Activated T-cell treated with anti-CD3 and anti-CD28 coated beads, Interleukin-2, amount 50 U/mL, for 72 hours (primary cell): ENCODE measurements at regions not wholly inside any gene's neighbourhood (a gene's known extent, or its start where the extent isn't known, plus 50 kb on each side); places are given as distances from the start of the nearest gene placed in this dataset.

Experiments
- ATAC-seq, 2 donors: fragments of 150-1000 bp; cut with Tn5 transposase; replicated peaks in 1 of 2; 2 replicates each; pipeline ENCODE4 v1.10.0; 2021; ENCODE audit warnings: moderate library complexity in 2 of 2, mild to moderate bottlenecking in 1 of 2
- DNase-seq, 2 donors: peaks; one replicate each; pipeline ENCODE4 v3.0.0; 2021 to 2022; ENCODE audit warnings: mixed read lengths in 1 of 2
- H3K27ac Mint-ChIP-seq: one replicate; pipeline ENCODE4 v1.8.0; 2022; ENCODE audit warnings: mild to moderate bottlenecking, moderate library complexity, mixed read lengths
- H3K27me3 Mint-ChIP-seq: one replicate; pipeline ENCODE4 v1.8.0; 2022; ENCODE audit warnings: low read depth, mixed read lengths
- H3K36me3 Mint-ChIP-seq, 2 donors: one replicate each; pipeline ENCODE4 v1.8.0; 2022; ENCODE audit warnings: mixed read lengths in 2 of 2, mild to moderate bottlenecking in 1 of 2; ENCODE audit not compliant: insufficient read depth in 2 of 2
- H3K4me1 Mint-ChIP-seq: one replicate; pipeline ENCODE4 v1.8.0; 2022; ENCODE audit warnings: low read depth, mixed read lengths
- H3K4me3 Mint-ChIP-seq, 2 donors: one replicate each; pipeline ENCODE4 v1.8.0; 2022; ENCODE audit warnings: mild to moderate bottlenecking in 2 of 2, mixed read lengths in 2 of 2, moderate library complexity in 2 of 2
- H3K9me3 Mint-ChIP-seq, 2 donors: one replicate each; pipeline ENCODE4 v1.8.0; 2022; ENCODE audit warnings: mixed read lengths in 2 of 2

DNA sequence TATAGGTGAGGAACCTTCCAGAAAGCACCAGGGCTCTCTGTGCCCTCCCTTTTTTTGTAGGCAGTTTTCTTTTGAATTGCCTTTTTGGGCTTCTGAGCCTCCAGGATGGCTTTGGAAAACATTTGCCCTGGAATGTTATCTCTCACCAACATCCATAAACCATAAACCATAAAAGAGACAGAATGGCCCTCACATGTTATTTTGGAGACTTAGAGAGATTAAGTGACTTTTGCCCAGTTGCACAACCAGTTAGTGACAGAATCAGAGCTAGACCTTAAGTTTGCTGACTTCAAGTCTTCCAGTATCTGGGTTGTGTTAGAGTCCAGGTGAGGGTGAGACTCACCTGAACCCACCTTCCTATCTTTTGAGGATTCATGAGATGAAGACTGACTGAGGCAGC, 153.0 kb upstream of the STX18 start:
- no peak for DNase-seq
- Mint-ChIP-seq H3K27me3 (no peaks in the 10 kb centered on the region), H3K27ac (no peak overlapping the region), H3K36me3 (peaks cover 0 to 10% of the 10 kb centered on the region in 2 donors), H3K4me3 (no peak overlapping the region), H3K4me1 (peaks cover 10% of the 10 kb centered on the region), H3K9me3 (peaks cover 0 to 3% of the 10 kb centered on the region in 2 donors)
- no peak for ATAC-seq

DNA sequence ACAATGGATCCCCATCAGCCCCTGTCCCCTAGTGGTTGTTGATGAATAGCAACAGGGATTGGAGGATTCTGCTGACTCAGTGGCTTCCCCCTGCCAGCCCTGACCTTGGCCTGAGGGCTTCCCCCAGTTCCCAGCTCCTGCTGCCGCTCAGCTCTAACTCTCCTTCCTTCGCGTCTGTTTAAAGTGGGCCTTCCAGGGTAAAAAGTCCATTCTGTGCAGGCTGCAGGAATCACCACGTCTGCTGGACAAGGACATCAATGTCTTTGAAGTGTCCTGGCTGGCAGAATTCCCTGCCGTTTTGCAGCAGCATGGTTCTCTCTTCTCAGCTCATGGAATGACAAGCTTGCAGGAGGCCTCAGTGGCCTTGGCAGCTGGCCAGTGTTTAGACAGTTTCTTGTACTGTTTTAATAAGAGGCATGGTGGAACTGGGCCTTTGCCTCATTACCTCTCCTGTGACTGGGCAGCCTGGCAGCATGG, 152.5 kb upstream of the STX18 start:
- peaks cover 14% of the 10 kb centered on the region for H3K4me1 Mint-ChIP-seq
- H3K27me3 Mint-ChIP-seq, result no peaks in the 10 kb centered on the region
- no peak overlapping the region for H3K27ac Mint-ChIP-seq

DNA sequence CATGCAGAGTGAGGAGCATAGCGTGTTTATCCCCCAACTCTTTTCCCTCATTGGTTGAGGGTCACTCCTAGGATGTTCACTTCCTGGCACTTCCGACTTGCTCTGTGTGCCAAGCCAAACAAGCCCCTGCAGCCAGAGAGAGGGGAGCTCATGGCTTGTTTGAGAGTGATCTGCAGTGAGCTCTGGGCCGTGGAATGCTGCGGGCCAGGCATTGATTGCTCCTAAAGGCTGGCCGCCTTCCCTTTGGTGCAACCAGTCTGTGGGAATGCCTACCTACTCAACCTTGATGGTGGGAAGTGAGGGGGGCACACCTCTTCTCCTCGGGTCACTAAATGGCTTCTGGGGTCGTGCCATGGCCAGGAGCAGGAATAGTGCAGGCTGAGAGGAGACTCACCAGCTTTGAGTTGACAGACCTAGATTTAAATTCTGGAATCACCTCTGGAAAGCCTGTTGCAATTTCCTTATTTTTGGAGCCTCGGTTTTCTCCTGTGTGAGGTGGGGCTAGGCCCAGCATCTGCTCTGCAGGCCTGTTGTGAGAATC, 152.0 kb upstream of the STX18 start:
- Mint-ChIP-seq H3K27ac (no peak overlapping the region), H3K4me1 (peaks cover 14% of the 10 kb centered on the region), H3K9me3 (peaks cover 0 to 3% of the 10 kb centered on the region in 2 donors), H3K4me3 (no peak overlapping the region), H3K27me3 (no peaks in the 10 kb centered on the region), H3K36me3 (peaks cover 0 to 10% of the 10 kb centered on the region in 2 donors)
- no peak for DNase-seq
- ATAC-seq, result no peak

More for the DNA sequence above, 152.5 kb upstream of the STX18 start:
- peaks cover 0 to 10% of the 10 kb centered on the region in 2 donors for H3K36me3 Mint-ChIP-seq
- no peak for ATAC-seq
- peaks cover 0 to 3% of the 10 kb centered on the region in 2 donors for H3K9me3 Mint-ChIP-seq
- DNase-seq, result no peak
- H3K4me3 Mint-ChIP-seq, result no peak overlapping the region

DNA sequence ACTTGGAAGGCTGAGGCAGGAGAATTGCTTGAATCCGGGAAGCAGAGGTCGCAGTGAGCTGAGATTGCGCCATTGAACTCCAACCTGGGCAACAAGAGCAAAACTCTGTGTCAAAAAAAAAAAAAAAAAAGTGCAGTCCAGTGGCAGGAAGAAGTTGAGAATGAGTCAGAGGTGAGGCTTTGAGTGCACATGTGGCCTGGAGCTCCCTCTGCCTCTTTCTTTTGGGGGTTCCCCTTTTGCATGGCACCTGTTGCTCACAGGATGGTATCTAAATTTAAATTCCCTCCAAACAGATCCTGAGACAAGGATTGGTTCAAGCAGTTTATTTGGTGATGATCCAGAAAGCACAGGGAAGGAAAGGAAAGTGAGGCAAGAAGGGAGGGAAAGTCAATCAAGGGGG, 151.4 kb upstream of the STX18 start:
- H3K4me3 Mint-ChIP-seq, result no peak overlapping the region
- peaks cover 0 to 3% of the 10 kb centered on the region in 2 donors for H3K9me3 Mint-ChIP-seq
- peaks cover 0 to 10% of the 10 kb centered on the region in 2 donors for H3K36me3 Mint-ChIP-seq
- DNase-seq (peak; percentile 10 to 23), ATAC-seq (peak; percentile 46 to 60)
- H3K27ac Mint-ChIP-seq, result no peak overlapping the region
- peaks cover 14% of the 10 kb centered on the region for H3K4me1 Mint-ChIP-seq
- no peaks in the 10 kb centered on the region for H3K27me3 Mint-ChIP-seq

DNA sequence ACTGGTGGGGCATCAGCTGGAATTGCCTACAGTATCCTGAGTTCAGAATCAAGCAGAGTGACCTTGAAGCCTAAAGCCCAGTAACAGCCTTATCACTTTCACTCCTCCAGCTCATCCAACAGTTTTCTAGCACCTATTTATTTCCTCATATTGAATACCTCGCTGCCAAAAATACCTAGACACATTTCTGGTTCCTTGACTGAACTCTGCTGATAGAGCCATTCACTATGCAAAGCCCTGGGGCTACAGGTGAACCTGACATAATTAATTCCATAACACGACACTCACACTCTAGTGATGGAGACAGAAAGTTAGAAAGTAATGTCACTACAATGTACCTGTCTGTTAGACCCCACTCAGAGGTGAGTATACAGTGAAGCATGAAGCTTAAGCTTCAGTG, 149.0 kb upstream of the STX18 start:
- DNase-seq, result no peak
- ATAC-seq, result no peak
- Mint-ChIP-seq H3K27me3 (no peaks in the 10 kb centered on the region), H3K36me3 (peaks cover 0 to 8% of the 10 kb centered on the region in 2 donors), H3K27ac (no peak overlapping the region), H3K4me1 (peaks cover 14% of the 10 kb centered on the region), H3K4me3 (no peak overlapping the region), H3K9me3 (peaks cover 0 to 3% of the 10 kb centered on the region in 2 donors)

DNA sequence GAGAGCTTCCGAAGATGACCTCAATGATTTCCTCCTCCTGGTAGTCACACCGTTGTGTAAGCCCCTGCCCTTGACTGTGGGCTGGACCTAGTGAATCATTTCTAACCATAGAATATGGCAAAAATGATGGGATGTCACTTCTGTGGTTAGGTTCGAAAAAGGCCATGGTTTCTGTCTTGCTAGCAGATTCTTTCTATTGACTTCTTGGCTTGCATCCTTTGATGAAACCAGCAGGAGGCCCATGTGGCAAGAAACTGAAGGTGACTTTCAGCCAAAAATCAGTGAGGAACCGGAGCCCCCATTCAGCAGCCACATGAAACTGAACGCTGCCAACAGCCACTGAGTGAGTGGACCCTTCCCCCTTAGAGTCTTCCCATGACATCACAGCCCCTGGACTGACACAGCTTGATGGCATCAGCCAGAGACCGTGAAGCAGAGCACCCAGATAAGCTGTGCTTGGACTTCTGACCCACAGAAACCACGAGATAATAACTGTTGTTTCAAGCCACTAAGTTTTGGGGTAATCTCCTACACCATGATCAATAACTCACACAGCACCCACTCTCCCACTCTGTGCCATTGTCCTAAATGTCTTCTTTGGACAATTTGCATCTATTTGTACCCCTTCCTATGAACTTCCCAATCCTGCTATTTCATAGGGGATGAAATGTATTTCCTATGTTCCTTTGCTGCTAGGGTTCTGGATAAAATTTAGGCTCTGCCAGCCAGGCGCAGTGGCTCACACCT, 148.0 kb upstream of the STX18 start:
- no peak overlapping the region for H3K27ac Mint-ChIP-seq
- peaks cover 14% of the 10 kb centered on the region for H3K4me1 Mint-ChIP-seq
- no peak overlapping the region for H3K4me3 Mint-ChIP-seq
- ATAC-seq (peak; percentile 80 to 89), DNase-seq (peak; percentile 12 to 14)
- peaks cover 0 to 3% of the 10 kb centered on the region in 2 donors for H3K9me3 Mint-ChIP-seq
- no peaks in the 10 kb centered on the region for H3K27me3 Mint-ChIP-seq
- H3K36me3 Mint-ChIP-seq, result peaks cover 0 to 8% of the 10 kb centered on the region in 2 donors

DNA sequence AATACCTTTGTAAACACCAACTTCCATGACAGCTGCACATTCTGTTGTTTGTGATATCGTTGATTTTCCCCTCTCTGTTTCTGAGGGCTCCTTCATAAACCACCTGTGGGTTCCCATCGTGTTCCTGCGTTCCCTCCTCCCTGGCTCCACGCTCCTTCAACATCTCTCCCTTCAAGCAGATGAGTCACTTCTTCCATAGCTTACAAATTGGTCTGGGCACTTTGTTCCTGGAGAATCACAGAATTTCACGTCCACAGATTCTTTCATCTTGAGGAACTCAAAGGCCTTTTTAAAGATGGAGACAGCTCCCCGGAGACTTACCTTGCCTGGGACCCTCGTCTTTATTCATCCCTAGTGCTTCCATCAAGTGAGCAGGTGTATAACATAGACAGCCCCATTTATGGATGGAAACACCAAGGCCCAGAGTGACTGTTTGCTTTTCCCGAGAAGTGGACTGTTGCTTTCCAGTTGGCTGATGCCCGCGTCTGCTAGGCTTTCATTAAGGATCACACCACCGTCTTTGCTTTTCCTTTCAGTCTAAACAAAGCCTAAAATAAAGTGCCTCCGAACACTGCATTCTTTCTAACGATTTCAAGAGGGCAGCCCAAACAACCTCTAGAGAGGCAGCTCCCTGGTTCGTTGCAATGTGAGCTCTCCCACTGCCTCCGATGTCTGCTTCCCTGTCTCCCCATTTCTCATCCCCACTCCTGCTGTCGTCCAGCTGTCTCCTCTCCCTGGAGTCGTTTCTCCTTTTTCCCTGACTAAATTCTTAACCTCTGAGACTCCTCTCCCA, 146.3 kb upstream of the STX18 start:
- H3K4me1 Mint-ChIP-seq, result peaks cover 9% of the 10 kb centered on the region
- H3K27ac Mint-ChIP-seq, result no peak overlapping the region
- H3K36me3 Mint-ChIP-seq, result peaks cover 0 to 8% of the 10 kb centered on the region in 2 donors
- no peaks in the 10 kb centered on the region for H3K27me3 Mint-ChIP-seq
- ATAC-seq (no peak), DNase-seq (no peak)
- peaks cover 0 to 3% of the 10 kb centered on the region in 2 donors for H3K9me3 Mint-ChIP-seq
- no peak overlapping the region for H3K4me3 Mint-ChIP-seq

DNA sequence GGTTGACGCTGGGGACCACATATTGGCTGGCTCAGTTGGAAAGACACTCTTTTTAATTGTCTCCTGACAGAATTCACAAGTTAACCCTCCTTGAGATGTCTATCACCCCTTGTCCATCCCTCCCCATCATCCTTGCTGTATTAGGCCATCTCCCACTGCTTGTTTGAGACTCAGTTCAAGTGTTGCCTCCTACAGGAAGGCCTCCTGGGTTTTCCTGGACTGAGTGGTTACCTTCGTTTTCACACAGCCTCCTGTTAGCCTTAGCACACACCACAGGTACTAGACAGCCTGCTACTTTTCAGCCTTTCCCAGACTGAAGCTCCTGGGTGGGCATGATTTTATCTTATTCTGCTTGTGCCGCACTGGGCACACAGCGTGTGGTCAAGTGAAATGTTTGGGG, 145.3 kb upstream of the STX18 start:
- H3K27ac Mint-ChIP-seq, result no peak overlapping the region
- ATAC-seq, result no peak
- no peaks in the 10 kb centered on the region for H3K27me3 Mint-ChIP-seq
- peaks cover 0 to 3% of the 10 kb centered on the region in 2 donors for H3K9me3 Mint-ChIP-seq
- H3K36me3 Mint-ChIP-seq, result peaks cover 0 to 8% of the 10 kb centered on the region in 2 donors
- DNase-seq, result no peak
- H3K4me3 Mint-ChIP-seq, result no peak overlapping the region
- H3K4me1 Mint-ChIP-seq, result peaks cover 8% of the 10 kb centered on the region

DNA sequence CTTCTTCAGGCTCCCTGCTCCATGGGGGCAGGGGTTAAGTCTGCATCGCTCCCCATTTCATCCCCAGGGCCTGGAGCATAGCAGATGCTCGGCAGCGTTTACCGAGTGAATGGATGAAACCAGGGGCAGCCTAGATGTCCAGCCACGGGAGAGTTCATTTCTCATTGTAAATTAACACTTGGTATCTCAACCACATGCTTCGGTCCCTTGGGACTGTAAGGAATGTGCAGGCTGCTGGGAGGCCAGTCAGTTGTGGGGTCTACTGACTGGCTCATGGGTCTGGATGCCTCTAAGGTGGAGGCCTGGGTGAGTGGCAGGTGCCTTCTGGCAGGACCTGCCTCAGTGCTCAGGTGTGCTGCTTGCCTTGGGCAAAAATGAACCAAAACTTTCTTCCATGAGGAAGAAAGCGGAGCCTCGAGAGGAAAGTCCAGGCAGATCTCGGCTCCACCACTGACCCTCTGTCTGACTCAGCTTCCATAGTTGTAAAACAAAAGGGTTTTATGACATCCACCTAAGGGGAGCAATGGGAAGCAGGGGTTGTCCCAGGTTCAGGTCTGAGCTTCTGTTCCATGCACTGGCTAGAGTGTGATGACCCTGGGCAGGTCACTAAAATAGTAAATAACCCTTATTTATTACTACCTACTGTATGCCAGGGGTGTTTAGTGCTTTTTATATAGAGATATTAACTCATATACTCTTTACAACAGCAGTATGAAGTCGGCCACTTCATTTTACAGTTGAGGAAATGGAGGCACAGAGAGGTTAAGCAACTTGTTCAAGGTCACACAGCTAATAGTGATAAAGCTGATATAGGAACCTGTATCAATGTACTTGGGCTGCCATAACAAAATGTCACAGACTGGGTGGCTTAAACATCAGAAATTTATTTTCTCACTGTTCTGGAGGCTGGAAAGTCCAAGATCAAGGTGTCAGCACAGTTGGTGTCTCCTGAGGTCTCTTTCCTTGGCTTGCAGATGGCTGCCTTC, 144.3 kb upstream of the STX18 start:
- no peak overlapping the region for H3K4me3 Mint-ChIP-seq
- H3K4me1 Mint-ChIP-seq, result peaks cover 8% of the 10 kb centered on the region
- H3K27ac Mint-ChIP-seq, result no peak overlapping the region
- H3K9me3 Mint-ChIP-seq, result peaks cover 0 to 3% of the 10 kb centered on the region in 2 donors
- ATAC-seq, result no peak
- DNase-seq, result no peak
- no peaks in the 10 kb centered on the region for H3K27me3 Mint-ChIP-seq
- H3K36me3 Mint-ChIP-seq, result peaks cover 0 to 6% of the 10 kb centered on the region in 2 donors

DNA sequence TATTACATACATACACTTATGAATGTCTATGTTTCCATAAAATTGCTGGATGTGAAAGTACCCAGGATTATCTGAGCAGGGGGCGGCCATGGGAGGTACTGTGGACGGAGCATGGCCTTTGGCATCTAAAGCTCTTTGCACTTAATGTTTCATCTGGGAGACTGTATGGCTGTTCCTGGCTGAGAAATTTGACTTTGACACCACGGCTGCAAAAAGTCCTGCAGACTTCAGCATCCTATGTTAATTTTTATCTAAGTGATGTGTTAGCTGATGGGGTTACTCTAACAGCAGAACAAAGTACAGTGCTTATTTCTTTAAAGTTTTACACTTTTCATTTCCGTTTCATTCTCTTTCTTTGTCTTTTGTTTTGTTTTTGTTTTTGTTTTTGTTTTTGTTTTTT, 139.8 kb upstream of the STX18 start:
- H3K4me1 Mint-ChIP-seq, result no peaks in the 10 kb centered on the region
- no peak overlapping the region for H3K27ac Mint-ChIP-seq
- no peaks in the 10 kb centered on the region for H3K27me3 Mint-ChIP-seq
- no peak overlapping the region for H3K4me3 Mint-ChIP-seq
- DNase-seq, result no peak
- no peaks in the 10 kb centered on the region for H3K36me3 Mint-ChIP-seq
- ATAC-seq, result no peak
- no peaks in the 10 kb centered on the region for H3K9me3 Mint-ChIP-seq

DNA sequence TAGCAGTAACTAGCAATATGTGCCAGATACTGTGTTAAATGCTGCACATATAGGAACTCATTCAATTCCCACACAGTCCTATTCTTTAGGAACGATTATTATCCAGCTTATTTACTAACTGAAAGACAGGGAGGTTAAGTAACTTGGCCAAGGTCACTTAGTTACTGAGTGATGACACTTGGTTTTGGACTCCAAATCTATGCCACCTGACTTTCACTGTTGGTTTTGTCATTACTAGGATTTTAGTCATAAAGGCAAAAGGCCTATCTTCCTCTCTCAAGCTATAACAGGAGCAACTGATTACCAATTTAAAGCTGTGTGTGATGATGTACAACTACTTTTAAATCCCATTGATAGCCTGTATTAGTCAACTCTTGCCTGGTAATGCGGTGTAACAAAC, 138.9 kb upstream of the STX18 start:
- H3K9me3 Mint-ChIP-seq, result no peaks in the 10 kb centered on the region
- no peak for DNase-seq
- H3K27me3 Mint-ChIP-seq, result no peaks in the 10 kb centered on the region
- H3K4me3 Mint-ChIP-seq, result no peak overlapping the region
- no peaks in the 10 kb centered on the region for H3K4me1 Mint-ChIP-seq
- H3K27ac Mint-ChIP-seq, result no peak overlapping the region
- H3K36me3 Mint-ChIP-seq, result no peaks in the 10 kb centered on the region
- ATAC-seq, result no peak

DNA sequence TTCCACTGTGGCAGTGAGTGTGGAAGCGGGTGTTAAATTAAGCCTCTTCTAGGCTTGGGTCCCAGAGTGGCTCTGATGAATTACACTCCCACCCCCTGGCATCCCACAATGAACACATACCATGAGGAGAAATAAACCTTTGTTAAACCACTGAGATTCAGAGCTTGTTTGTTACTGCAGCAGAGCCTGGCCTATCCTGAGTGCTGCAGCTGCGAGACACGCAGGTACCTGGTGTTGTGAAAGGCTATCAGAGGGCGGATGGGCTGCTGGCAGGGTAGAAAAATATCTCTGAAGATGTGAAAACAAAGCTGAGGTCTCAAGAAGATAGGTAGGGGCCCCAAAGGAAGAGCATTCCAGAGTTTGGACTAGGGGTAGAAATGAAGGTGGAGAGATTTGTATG, 138.4 kb upstream of the STX18 start:
- Mint-ChIP-seq H3K36me3 (peaks cover 0 to 2% of the 10 kb centered on the region in 2 donors), H3K4me1 (no peaks in the 10 kb centered on the region), H3K27ac (no peak overlapping the region), H3K27me3 (no peaks in the 10 kb centered on the region), H3K4me3 (no peak overlapping the region), H3K9me3 (no peaks in the 10 kb centered on the region)
- DNase-seq (no peak), ATAC-seq (no peak)
